Adrenal gland (tissue), 9 donors: ENCODE measurements at regions not wholly inside any gene's neighbourhood (a gene's known extent, or its start where the extent isn't known, plus 50 kb on each side); places are given as distances from the start of the nearest gene placed in this dataset.

Experiments
- DNase-seq, 7 donors: peaks; one replicate each; pipeline ENCODE4 v3.0.0-alpha.2; 2019 to 2020
- H3K27ac ChIP-seq, 5 donors: fragments of 200-600 bp; sonication (generic) in 4 of 5; 1 replicate in 3 of 5; 2 replicates in 2 of 5; pipeline versions ENCODE4 v1.5.1 to v1.8.0; 2016 to 2020; ENCODE audit warnings: mild to moderate bottlenecking in 1 of 5
- H3K27me3 ChIP-seq: fragments of 200-600 bp; 2 replicates; pipeline ENCODE4 v1.8.0; 2021
- H3K36me3 ChIP-seq, 2 donors: fragments of 200-600 bp; replicated peaks in 1 of 2; 1 replicate in 1 of 2; 2 replicates in 1 of 2; pipeline versions ENCODE4 v1.5.1 to v1.8.0; 2018 to 2022
- H3K4me1 ChIP-seq, 2 donors: fragments of 200-600 bp; replicated peaks in 1 of 2; 1 replicate in 1 of 2; 2 replicates in 1 of 2; pipeline versions ENCODE4 v1.5.1 to v1.8.0; 2018 to 2021
- H3K4me3 ChIP-seq, 4 donors: fragments of 200-600 bp; sonication (generic) in 3 of 4; one replicate each; pipeline ENCODE4 v1.5.1; 2016 to 2018
- H3K9me3 ChIP-seq, 3 donors: fragments of 200-600 bp; sonication (generic) in 1 of 3; replicated peaks in 1 of 3; 1 replicate in 2 of 3; 2 replicates in 1 of 3; pipeline versions ENCODE4 v1.5.1 to v1.8.0; 2016 to 2021
- POLR2A ChIP-seq, 2 donors: fragments of 450-650 bp; IDR thresholded peaks; one replicate each; pipeline ENCODE4 v1.6.1; 2017; ENCODE audit warnings: antibody characterized with exemption in 2 of 2, mild to moderate bottlenecking in 2 of 2, moderate library complexity in 1 of 2
- WGBS, 4 donors: extraction: QIAGEN DNeasy Blood & Tissue Kit in 2 of 4; methylation state at CpG; one replicate each; pipeline versions ENCODE4 v1.1.5 to v1.1.7; 2013 to 2017; 5-methylcytosine and 5-hydroxymethylcytosine counted together
- intact Hi-C, 2 donors: fragments of 100-400 bp; cut with DNase I; formaldehyde crosslinking; loops; one replicate each; pipeline versions ENCODE4 v1.14.1 to v1.15.0; 2022 to 2023
- TF ChIP-seq, protein P1 (sequence below), 6 experiments: fragments of 450-650 bp in 4 of 6; fragments of 200-600 bp in 2 of 6; sonication (generic) in 1 of 6; IDR thresholded peaks; 1 replicate in 5 of 6; 2 replicates in 1 of 6; pipeline versions ENCODE4 v1.5.1 to v1.8.0; 2016 to 2021; ENCODE audit warnings: antibody characterized with exemption in 6 of 6, mild to moderate bottlenecking in 2 of 6, moderate library complexity in 1 of 6
- donor health status: healthy with polysubstance abuse.
- donor health status: Bipolar disorder and iron deficiency.
- donor health status: DM: yes; HTN: yes; CAD: no.
- donor health status: DM: no; HTN: no; CAD: no.
- donor health status: DM: no; HTN: no; CAD: no.

DNA sequence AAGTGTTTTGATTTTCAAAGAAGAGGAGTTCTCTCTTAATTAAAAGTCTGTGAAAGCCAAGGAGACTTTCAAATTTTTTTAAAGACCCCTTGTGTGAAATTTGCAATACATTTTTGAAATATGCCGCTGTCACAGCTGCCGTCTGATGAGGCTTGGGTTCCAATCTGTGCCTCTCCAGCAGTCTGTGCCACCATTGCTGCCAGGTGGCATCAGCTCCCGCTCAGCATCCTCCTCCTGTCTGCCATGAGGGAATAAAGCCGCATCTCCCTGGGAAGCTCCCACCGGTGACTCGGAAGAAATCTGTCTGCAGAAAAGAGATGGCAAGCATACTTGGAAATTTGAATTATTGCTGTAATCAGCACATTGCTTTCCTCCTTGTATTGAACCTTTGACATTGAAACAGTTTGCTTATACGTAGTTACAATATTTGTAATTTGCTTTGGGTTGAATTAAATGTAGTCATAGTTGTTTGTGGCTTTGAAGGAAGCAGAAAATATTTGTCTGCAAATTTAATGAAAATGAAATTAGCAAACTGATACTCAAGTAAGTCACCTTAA is 145.7 kb upstream of the SNX2 start:
- TF ChIP-seq, protein P1, sequence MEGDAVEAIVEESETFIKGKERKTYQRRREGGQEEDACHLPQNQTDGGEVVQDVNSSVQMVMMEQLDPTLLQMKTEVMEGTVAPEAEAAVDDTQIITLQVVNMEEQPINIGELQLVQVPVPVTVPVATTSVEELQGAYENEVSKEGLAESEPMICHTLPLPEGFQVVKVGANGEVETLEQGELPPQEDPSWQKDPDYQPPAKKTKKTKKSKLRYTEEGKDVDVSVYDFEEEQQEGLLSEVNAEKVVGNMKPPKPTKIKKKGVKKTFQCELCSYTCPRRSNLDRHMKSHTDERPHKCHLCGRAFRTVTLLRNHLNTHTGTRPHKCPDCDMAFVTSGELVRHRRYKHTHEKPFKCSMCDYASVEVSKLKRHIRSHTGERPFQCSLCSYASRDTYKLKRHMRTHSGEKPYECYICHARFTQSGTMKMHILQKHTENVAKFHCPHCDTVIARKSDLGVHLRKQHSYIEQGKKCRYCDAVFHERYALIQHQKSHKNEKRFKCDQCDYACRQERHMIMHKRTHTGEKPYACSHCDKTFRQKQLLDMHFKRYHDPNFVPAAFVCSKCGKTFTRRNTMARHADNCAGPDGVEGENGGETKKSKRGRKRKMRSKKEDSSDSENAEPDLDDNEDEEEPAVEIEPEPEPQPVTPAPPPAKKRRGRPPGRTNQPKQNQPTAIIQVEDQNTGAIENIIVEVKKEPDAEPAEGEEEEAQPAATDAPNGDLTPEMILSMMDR (IDR thresholded peaks at IDR 0.05): no peak
- no peak for TF ChIP-seq POLR2A (IDR thresholded peaks at IDR 0.05)
- H3K4me3 ChIP-seq: no peak overlapping the region
- WGBS, 4 donors: 67 to 80% (median 78%) methylated on average over 7 of the region's 7 CpGs
- DNase-seq: no peak
- no peaks in the 10 kb centered on the region for H3K27me3 ChIP-seq
- H3K4me1 ChIP-seq: no peaks in the 10 kb centered on the region
- no peak overlapping the region for H3K27ac ChIP-seq
- no peaks in the 10 kb centered on the region for H3K9me3 ChIP-seq
- intact Hi-C loops: no loop called here
- H3K36me3 ChIP-seq: no peaks in the 10 kb centered on the region

DNA sequence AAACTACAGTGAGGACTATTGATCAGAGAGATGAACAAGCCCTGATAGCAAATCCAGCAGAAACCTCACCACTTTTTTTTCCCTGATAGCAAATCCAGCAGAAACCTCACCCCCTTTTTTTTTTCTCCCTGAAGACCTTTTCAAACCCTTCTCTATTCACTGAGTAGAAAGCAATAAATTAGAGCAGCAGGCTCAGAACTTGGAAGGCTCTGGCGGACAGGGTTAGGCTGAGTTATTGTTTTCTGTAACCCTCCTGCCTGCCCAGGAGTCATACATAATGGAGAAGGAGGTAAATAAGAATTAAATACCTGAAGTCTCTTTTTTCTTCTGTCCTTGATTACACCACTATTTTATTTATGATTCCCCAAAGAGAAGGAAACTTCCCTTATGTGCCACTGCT is 136.3 kb upstream of the SNX2 start:
- H3K4me3 ChIP-seq: no peak overlapping the region
- intact Hi-C loops: no loop called here
- TF ChIP-seq, protein P1 (IDR thresholded peaks at IDR 0.05): no peak
- no peak for TF ChIP-seq POLR2A (IDR thresholded peaks at IDR 0.05)
- no peaks in the 10 kb centered on the region for H3K36me3 ChIP-seq
- H3K4me1 ChIP-seq: no peaks in the 10 kb centered on the region
- no peak for DNase-seq
- H3K27me3 ChIP-seq: no peaks in the 10 kb centered on the region
- no peaks in the 10 kb centered on the region for H3K9me3 ChIP-seq
- WGBS, 4 donors: 53 to 71% (median 60%) methylated on average over 1 of the region's 1 CpG
- no peak overlapping the region for H3K27ac ChIP-seq

DNA sequence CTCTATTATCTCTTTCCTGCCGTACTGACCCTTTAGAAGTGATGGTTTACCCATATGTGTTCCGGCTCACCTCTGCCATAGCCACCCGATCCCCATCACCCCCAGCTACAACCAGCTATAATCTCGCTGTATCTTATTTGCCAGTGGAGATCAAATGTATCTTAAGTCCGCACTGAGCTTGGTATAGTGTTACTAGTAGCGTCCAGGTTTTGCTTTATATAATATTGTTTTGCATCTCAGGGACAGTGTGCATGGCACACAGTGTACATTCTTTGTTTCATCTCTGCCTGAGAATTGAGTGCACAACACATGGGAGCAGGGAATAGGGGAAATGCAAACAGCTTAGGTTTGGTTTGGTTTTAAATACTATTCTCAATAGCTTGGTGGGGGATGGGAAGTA is 135.8 kb upstream of the SNX2 start:
- 48 to 73% (median 57%) methylated on average over 6 of the region's 6 CpGs for WGBS, 4 donors
- Histone ChIP-seq H3K36me3 (no peaks in the 10 kb centered on the region), H3K27me3 (no peaks in the 10 kb centered on the region), H3K4me1 (no peaks in the 10 kb centered on the region), H3K9me3 (no peaks in the 10 kb centered on the region), H3K27ac (no peak overlapping the region), H3K4me3 (no peak overlapping the region)
- no peak for TF ChIP-seq POLR2A (IDR thresholded peaks at IDR 0.05)
- TF ChIP-seq, protein P1 (IDR thresholded peaks at IDR 0.05): no peak
- DNase-seq: no peak
- intact Hi-C loops: no loop called here

DNA sequence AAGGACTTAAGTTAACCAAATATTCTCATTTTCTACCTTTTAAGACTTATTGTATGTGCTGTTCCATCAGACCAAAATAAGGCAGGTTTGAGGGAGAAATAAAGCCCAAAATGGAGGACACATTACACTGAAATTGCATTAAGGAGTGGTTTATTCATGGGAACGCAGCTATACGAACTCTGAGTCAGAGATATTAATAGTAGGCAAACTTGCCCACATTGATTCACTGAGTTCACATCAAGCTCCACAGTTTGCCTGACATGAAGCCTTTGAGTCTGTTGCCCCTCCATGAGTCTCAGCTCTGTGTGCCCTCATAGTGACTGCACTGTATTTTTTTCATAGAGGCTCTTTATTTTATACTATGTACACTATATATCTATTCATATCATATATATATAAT is 135.0 kb upstream of the SNX2 start:
- Histone ChIP-seq H3K4me1 (no peaks in the 10 kb centered on the region), H3K27me3 (no peaks in the 10 kb centered on the region), H3K36me3 (no peaks in the 10 kb centered on the region), H3K27ac (no peak overlapping the region), H3K9me3 (no peaks in the 10 kb centered on the region), H3K4me3 (no peak overlapping the region)
- 61 to 72% (median 64%) methylated on average over 2 of the region's 2 CpGs for WGBS, 4 donors
- TF ChIP-seq, protein P1 (IDR thresholded peaks at IDR 0.05): no peak
- no peak for TF ChIP-seq POLR2A (IDR thresholded peaks at IDR 0.05)
- no peak for DNase-seq
- intact Hi-C loops: no loop called here
